GM20431 (cell line): ENCODE measurements at regions not wholly inside any gene's neighbourhood (a gene's known extent, or its start where the extent isn't known, plus 50 kb on each side); places are given as distances from the start of the nearest gene placed in this dataset.
"Not testable (repeated sequence)": the region's sequence is repeated elsewhere in the genome, so short reads cannot be mapped to it uniquely, and the experiment has no call there.

ENCODE experiments used
- in situ Hi-C: fragments of 300-500 bp; cut with MseI, MboI; formaldehyde crosslinking; loops from one replicate; pipeline ENCODE4 v1.15.0; 2020; ENCODE audit warnings: low sequenced_read_pairs; ENCODE audit not compliant: unreplicated experiment

GRCh38 chr2:14492920-14493503 lies 139.5 kb upstream of the LRATD1 start:
- in situ Hi-C loops = no loop called here

- in situ Hi-C loops = no loop called here
Observed at GRCh38 chr2:14494759-14495158, 137.8 kb upstream of the LRATD1 start.

- in situ Hi-C loops = no loop called here
Observed at GRCh38 chr2:14501061-14501460, 131.5 kb upstream of the LRATD1 start.

GRCh38 chr2:14506955-14507354 lies 125.6 kb upstream of the LRATD1 start:
- in situ Hi-C loops = not testable (repeated sequence)

GRCh38 chr2:14511541-14511940 lies 121.0 kb upstream of the LRATD1 start:
- in situ Hi-C loops = no loop called here

GRCh38 chr2:14513903-14514302 lies 118.6 kb upstream of the LRATD1 start:
- in situ Hi-C loops = no loop called here

- in situ Hi-C loops = no loop called here
Observed at GRCh38 chr2:14516844-14517243, 115.7 kb upstream of the LRATD1 start.

GRCh38 chr2:14517731-14518130 lies 114.8 kb upstream of the LRATD1 start:
- in situ Hi-C loops = no loop called here

- in situ Hi-C loops = no loop called here
Observed at GRCh38 chr2:14520385-14520945, 112.1 kb upstream of the LRATD1 start.

- in situ Hi-C loops = no loop called here
Observed at GRCh38 chr2:14524041-14524802, 108.3 kb upstream of the LRATD1 start.

GRCh38 chr2:14524803-14525080 lies 107.8 kb upstream of the LRATD1 start:
- in situ Hi-C loops = no loop called here

- in situ Hi-C loops = no loop called here
Observed at GRCh38 chr2:14530506-14530905, 102.0 kb upstream of the LRATD1 start.

- in situ Hi-C loops = no loop called here
Observed at GRCh38 chr2:14533131-14533757, 99.3 kb upstream of the LRATD1 start.

- in situ Hi-C loops = no loop called here
Observed at GRCh38 chr2:14535156-14535555, 97.4 kb upstream of the LRATD1 start.

- in situ Hi-C loops = no loop called here
Observed at GRCh38 chr2:14536976-14537375, 95.5 kb upstream of the LRATD1 start.

- in situ Hi-C loops = no loop called here
Observed at GRCh38 chr2:14540015-14540414, 92.5 kb upstream of the LRATD1 start.

GRCh38 chr2:14543284-14543683 lies 89.2 kb upstream of the LRATD1 start:
- in situ Hi-C loops = no loop called here

- in situ Hi-C loops = no loop called here
Observed at GRCh38 chr2:14544247-14544646, 88.3 kb upstream of the LRATD1 start.

- in situ Hi-C loops = no loop called here
Observed at GRCh38 chr2:14547830-14548229, 84.7 kb upstream of the LRATD1 start.

- in situ Hi-C loops = no loop called here
Observed at GRCh38 chr2:14550658-14551057, 81.9 kb upstream of the LRATD1 start.

- in situ Hi-C loops = no loop called here
Observed at GRCh38 chr2:14551069-14551468, 81.4 kb upstream of the LRATD1 start.
